ENCODE measurements at regions not wholly inside any gene's neighbourhood (a gene's known extent, or its start where the extent isn't known, plus 50 kb on each side); places are given as distances from the start of the nearest gene placed in this dataset.

GRCh38 chr14:97380539-97380941, 583.4 kb downstream of the VRK1 start:
- Mint-ChIP-seq H3K4me3 (no peak overlapping the region), H3K9me3 (ENCODE audit: insufficient read depth) (no peaks in the 10 kb centered on the region), H3K27ac (peak overlapping the region; percentile 41), H3K4me1 (ENCODE audit: low read depth) (peaks cover 47% of the 10 kb centered on the region), H3K27me3 (ENCODE audit: low read depth) (peaks cover 21% of the 10 kb centered on the region), H3K36me3 (ENCODE audit: low read depth) (peaks cover 21% of the 10 kb centered on the region)
- POLR2A ChIA-PET, result no interaction called here
- ATAC-seq (no peak), DNase-seq (peak; percentile 35)
- CTCF ChIA-PET, result no interaction called here

DNA sequence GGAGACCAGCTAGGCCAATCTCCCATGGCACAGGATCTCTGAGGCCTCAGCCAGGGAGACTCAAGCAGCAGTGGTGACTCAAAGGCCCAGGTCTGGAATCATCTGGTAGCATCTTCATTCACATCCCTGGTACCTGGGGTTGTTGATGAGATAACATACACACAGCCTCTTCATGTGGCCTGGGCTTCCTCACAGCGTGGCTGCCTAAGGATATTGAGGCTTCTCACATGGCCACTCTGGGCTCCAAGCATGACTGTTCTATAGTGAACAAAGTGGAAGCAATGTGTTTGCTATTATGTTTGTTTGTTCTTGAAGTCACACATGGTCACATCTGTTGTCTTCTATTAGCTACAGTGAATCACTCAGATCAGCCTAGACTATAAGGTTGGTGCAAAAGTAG, 584.1 kb downstream of the VRK1 start:
- Mint-ChIP-seq H3K4me1 (ENCODE audit: low read depth) (peaks cover 47% of the 10 kb centered on the region), H3K27ac (no peak overlapping the region), H3K4me3 (no peak overlapping the region), H3K27me3 (ENCODE audit: low read depth) (peaks cover 20% of the 10 kb centered on the region), H3K36me3 (ENCODE audit: low read depth) (peaks cover 21% of the 10 kb centered on the region), H3K9me3 (ENCODE audit: insufficient read depth) (no peaks in the 10 kb centered on the region)
- ChIA-PET CTCF (no interaction called here), POLR2A (no interaction called here)
- DNase-seq (peak; percentile 61), ATAC-seq (peak; percentile 45)

- Mint-ChIP-seq H3K4me3 (no peak overlapping the region), H3K27ac (no peak overlapping the region), H3K36me3 (ENCODE audit: low read depth) (peaks cover 21% of the 10 kb centered on the region), H3K4me1 (ENCODE audit: low read depth) (peaks cover 49% of the 10 kb centered on the region), H3K27me3 (ENCODE audit: low read depth) (peaks cover 17% of the 10 kb centered on the region), H3K9me3 (ENCODE audit: insufficient read depth) (no peaks in the 10 kb centered on the region)
- ATAC-seq (no peak), DNase-seq (no peak)
- CTCF ChIA-PET, result no interaction called here
- POLR2A ChIA-PET, result no interaction called here
These were observed 585.5 kb downstream of the VRK1 start for GRCh38 chr14:97382616-97383226.

GRCh38 chr14:97385727-97386126, 588.5 kb downstream of the VRK1 start:
- Mint-ChIP-seq H3K27ac (no peak overlapping the region), H3K27me3 (ENCODE audit: low read depth) (peaks cover 11% of the 10 kb centered on the region), H3K4me1 (ENCODE audit: low read depth) (peaks cover 19% of the 10 kb centered on the region), H3K36me3 (ENCODE audit: low read depth) (peaks cover 11% of the 10 kb centered on the region), H3K9me3 (ENCODE audit: insufficient read depth) (no peaks in the 10 kb centered on the region), H3K4me3 (no peak overlapping the region)
- ChIA-PET CTCF (no interaction called here), POLR2A (interaction anchor here (0.7 kb wide), 1 partner anchor 315 kb away, joined by 3 read pairs; no protein-coding TSS in a partner anchor)
- ATAC-seq (no peak), DNase-seq (no peak)

DNA sequence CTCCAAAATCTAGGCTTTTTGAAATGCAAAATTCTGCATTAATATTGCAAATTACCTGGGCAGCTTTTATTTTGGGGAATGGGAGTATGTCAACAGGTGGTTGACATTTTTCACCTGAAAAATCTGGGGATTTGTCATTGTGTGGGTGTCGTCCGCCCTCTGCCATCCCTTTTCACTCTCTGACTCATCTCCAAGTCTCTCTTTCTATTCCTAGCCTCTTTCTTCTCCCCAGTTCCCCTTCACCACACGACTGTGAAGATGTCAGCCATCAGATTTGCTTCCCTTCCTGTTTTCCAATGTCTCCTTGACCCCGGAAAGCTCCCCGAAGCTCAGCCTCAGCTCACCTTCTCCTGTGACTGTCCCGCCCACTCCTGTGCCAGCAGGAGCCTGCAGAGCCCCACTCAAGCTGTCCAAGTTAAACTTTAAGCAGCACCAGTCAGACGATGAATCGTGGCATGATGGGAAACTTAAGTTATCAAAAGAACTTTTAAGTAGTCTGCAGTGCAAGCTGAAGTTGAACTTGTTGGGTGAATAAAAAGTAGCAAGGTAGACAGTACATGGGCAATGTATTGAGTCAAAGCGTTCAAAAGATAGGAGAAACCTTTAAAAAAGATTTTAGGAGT, 590.2 kb downstream of the VRK1 start:
- peaks cover 4% of the 10 kb centered on the region for H3K4me1 Mint-ChIP-seq (ENCODE audit: low read depth)

DNA sequence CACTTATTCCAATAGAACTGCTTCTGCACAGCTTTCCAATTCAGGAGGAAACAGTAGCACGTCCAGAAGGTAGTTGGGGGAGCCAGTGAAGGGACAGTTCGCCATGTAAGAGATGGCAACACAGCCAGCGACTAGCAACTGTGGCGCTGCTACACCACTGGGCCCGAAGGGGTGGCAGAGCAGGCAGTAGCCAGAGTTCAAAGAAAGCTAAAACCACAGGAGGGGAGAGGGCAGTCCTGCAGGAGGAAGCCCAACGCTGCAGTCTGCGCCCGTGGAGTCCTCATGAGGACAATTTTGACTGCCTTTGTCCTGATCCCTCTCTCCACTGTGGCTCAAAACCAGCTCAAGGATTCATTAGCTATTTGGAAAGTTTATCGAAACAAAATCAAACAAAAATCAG, 591.2 kb downstream of the VRK1 start:
- DNase-seq (no peak), ATAC-seq (no peak)
- H3K4me3 Mint-ChIP-seq, result no peak overlapping the region
- H3K27ac Mint-ChIP-seq, result no peak overlapping the region
- peaks cover 8% of the 10 kb centered on the region for H3K27me3 Mint-ChIP-seq (ENCODE audit: low read depth)
- H3K9me3 Mint-ChIP-seq (ENCODE audit: insufficient read depth), result no peaks in the 10 kb centered on the region
- ChIA-PET CTCF (interaction anchor here (1.5 kb wide), 1 partner anchor 9 kb away, joined by 3 read pairs; no protein-coding TSS in a partner anchor), POLR2A (no interaction called here)
- H3K4me1 Mint-ChIP-seq (ENCODE audit: low read depth), result peaks cover 4% of the 10 kb centered on the region
- no peaks in the 10 kb centered on the region for H3K36me3 Mint-ChIP-seq (ENCODE audit: low read depth)

More for the DNA sequence above, 590.2 kb downstream of the VRK1 start:
- no peak for DNase-seq
- Mint-ChIP-seq H3K36me3 (ENCODE audit: low read depth) (no peaks in the 10 kb centered on the region), H3K9me3 (ENCODE audit: insufficient read depth) (no peaks in the 10 kb centered on the region), H3K27me3 (ENCODE audit: low read depth) (peaks cover 9% of the 10 kb centered on the region), H3K4me3 (no peak overlapping the region), H3K27ac (no peak overlapping the region)
- ChIA-PET CTCF (interaction anchor here (1.5 kb wide), 1 partner anchor 10 kb away, joined by 3 read pairs; no protein-coding TSS in a partner anchor), POLR2A (no interaction called here)
- no peak for ATAC-seq

DNA sequence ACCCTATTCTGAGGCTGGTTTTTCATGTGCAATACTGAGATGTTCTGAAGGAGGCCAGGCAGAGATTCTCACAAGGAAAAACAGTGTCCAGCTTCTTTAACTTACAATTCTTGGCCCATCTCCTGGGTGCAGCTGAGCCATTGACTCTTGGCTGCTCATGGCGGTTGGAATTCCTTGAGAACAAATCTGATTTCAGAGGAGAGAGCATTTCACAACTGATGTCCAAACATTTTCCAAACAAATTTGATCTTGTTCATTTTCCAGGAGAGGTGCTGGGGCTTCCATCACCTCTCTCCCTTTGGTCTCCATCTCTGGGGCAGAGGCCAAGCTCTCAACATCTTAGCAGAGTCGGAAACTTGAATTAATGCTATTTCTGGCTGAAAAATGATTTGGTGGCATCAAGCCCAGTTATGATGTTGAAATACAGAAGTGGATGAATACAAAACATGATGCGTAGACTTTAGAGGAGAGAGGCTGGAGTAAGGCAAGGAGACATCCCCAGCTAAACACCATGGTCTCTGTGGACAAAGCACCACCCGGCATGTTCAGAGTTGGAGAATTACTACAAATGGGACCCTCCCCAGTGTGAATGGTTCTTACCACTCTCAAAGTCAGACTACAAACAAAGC, 593.0 kb downstream of the VRK1 start:
- Mint-ChIP-seq H3K27ac (no peak overlapping the region), H3K27me3 (ENCODE audit: low read depth) (peaks cover 6% of the 10 kb centered on the region), H3K9me3 (ENCODE audit: insufficient read depth) (no peaks in the 10 kb centered on the region), H3K4me3 (no peak overlapping the region), H3K36me3 (ENCODE audit: low read depth) (no peaks in the 10 kb centered on the region), H3K4me1 (ENCODE audit: low read depth) (peaks cover 4% of the 10 kb centered on the region)
- DNase-seq (no peak), ATAC-seq (no peak)
- ChIA-PET CTCF (interaction anchor here (0.6 kb wide), 1 partner anchor 588 kb away, joined by 3 read pairs; no protein-coding TSS in a partner anchor), POLR2A (no interaction called here)

DNA sequence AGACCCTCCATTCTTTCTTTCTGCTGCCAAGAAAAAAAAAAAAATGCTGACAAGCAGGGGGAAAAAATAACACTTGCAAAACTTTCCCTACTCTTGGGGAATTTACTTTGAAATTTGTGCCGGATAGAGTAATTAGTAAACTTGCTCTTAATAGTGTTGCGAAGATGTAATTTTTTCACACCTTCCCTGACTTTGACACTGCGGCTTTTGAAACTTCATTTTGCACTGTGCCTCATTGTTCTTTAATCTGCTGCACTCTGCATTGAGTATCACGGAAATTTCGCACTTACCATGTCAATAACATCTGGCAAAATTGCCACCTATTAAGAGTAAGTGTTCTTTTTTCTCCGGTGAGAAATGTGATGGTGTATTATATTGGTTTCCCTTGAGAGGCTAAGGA, 596.1 kb downstream of the VRK1 start:
- Mint-ChIP-seq H3K27ac (no peak overlapping the region), H3K27me3 (ENCODE audit: low read depth) (peaks cover 3% of the 10 kb centered on the region), H3K4me3 (no peak overlapping the region), H3K4me1 (ENCODE audit: low read depth) (no peaks in the 10 kb centered on the region), H3K9me3 (ENCODE audit: insufficient read depth) (no peaks in the 10 kb centered on the region), H3K36me3 (ENCODE audit: low read depth) (no peaks in the 10 kb centered on the region)
- CTCF ChIA-PET, result no interaction called here
- ATAC-seq (no peak), DNase-seq (no peak)
- POLR2A ChIA-PET, result no interaction called here

GRCh38 chr14:97395068-97395467, 597.9 kb downstream of the VRK1 start:
- Mint-ChIP-seq H3K9me3 (ENCODE audit: insufficient read depth) (no peaks in the 10 kb centered on the region), H3K4me3 (no peak overlapping the region), H3K27me3 (ENCODE audit: low read depth) (peaks cover 3% of the 10 kb centered on the region), H3K36me3 (ENCODE audit: low read depth) (no peaks in the 10 kb centered on the region), H3K27ac (no peak overlapping the region), H3K4me1 (ENCODE audit: low read depth) (no peaks in the 10 kb centered on the region)
- ChIA-PET POLR2A (no interaction called here), CTCF (no interaction called here)
- ATAC-seq (no peak), DNase-seq (no peak)

- ChIA-PET CTCF (no interaction called here), POLR2A (no interaction called here)
- H3K9me3 Mint-ChIP-seq (ENCODE audit: insufficient read depth), result no peaks in the 10 kb centered on the region
- peaks cover 2% of the 10 kb centered on the region for H3K36me3 Mint-ChIP-seq (ENCODE audit: low read depth)
- ATAC-seq (no peak), DNase-seq (no peak)
- no peaks in the 10 kb centered on the region for H3K27me3 Mint-ChIP-seq (ENCODE audit: low read depth)
- H3K4me1 Mint-ChIP-seq (ENCODE audit: low read depth), result peaks cover 2% of the 10 kb centered on the region
- H3K4me3 Mint-ChIP-seq, result no peak overlapping the region
- H3K27ac Mint-ChIP-seq, result no peak overlapping the region
These were observed 604.5 kb downstream of the VRK1 start for GRCh38 chr14:97401714-97402113.

DNA sequence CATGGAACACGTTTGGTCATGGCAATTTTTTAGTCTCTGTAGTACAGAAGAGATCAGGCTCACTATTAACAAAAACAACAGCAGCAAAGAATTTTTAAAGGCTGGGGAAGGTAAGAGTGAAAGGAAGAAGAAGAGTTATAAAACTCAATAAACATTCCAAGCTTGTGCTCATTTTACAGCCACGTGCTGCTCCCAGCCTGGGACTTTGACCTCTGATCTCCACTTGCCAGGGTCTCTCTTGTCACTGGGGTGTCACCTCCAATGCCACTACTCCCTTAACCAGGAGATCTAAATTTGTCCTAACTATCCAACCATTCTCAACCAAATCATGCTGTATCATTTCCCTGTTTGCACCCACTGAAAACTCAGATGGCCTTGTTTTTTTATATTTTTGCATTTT, 605.1 kb downstream of the VRK1 start:
- DNase-seq (no peak), ATAC-seq (no peak)
- Mint-ChIP-seq H3K9me3 (ENCODE audit: insufficient read depth) (no peaks in the 10 kb centered on the region), H3K27me3 (ENCODE audit: low read depth) (no peaks in the 10 kb centered on the region), H3K27ac (no peak overlapping the region), H3K36me3 (ENCODE audit: low read depth) (peaks cover 2% of the 10 kb centered on the region), H3K4me3 (no peak overlapping the region), H3K4me1 (ENCODE audit: low read depth) (peaks cover 3% of the 10 kb centered on the region)
- ChIA-PET POLR2A (no interaction called here), CTCF (no interaction called here)

DNA sequence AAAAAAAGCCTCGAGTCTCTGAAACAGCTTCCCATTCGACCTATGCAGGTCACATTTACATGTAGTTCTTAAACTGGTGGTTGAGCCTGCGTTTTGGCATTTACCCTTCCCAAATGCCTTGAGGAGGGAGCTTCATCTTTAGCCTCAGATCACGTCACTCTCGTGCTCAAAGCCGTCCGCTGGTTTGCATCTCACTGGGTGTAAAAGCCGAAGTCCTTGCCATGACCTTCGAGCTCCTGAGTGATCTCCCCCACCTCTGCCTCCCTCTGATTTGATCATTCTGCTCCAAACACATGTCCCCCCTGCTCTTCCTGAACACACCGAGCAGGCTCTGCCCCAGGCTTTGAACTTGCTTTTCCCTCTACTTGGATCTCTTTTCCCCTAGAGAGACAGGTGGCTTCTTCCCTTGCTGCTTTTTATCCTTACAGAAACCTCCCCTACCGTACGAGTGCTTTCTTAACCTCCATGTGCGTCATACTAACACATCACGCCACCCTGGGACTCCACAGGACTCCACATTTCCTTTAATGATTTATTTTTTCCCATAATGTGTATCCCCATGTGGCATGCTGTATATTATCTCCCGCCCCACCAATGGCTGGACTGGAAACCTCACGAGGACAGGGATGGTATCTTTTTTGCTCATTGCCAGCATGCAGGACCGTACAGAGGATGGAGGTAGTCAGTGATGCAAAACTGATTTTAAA, 610.7 kb downstream of the VRK1 start:
- POLR2A ChIA-PET, result no interaction called here

More for the DNA sequence above, 610.7 kb downstream of the VRK1 start:
- peaks cover 2% of the 10 kb centered on the region for H3K36me3 Mint-ChIP-seq (ENCODE audit: low read depth)
- peaks cover 3% of the 10 kb centered on the region for H3K27me3 Mint-ChIP-seq (ENCODE audit: low read depth)
- CTCF ChIA-PET, result interaction anchor here (0.8 kb wide), 1 partner anchor 16 kb away, joined by 3 read pairs; no protein-coding TSS in a partner anchor
- DNase-seq (no peak), ATAC-seq (no peak)
- H3K27ac Mint-ChIP-seq, result no peak overlapping the region
- H3K9me3 Mint-ChIP-seq (ENCODE audit: insufficient read depth), result no peaks in the 10 kb centered on the region
- H3K4me3 Mint-ChIP-seq, result no peak overlapping the region
- H3K4me1 Mint-ChIP-seq (ENCODE audit: low read depth), result peaks cover 29% of the 10 kb centered on the region

All from activated CD8-positive, alpha-beta T cell treated with anti-CD3 and anti-CD28 coated beads, Interleukin-2, amount 10 ng/mL, durations not matched to agents 7 days and 5 days (primary cell).